ENCODE measurements at regions not wholly inside any gene's neighbourhood (a gene's known extent, or its start where the extent isn't known, plus 50 kb on each side); places are given as distances from the start of the nearest gene placed in this dataset.

DNA sequence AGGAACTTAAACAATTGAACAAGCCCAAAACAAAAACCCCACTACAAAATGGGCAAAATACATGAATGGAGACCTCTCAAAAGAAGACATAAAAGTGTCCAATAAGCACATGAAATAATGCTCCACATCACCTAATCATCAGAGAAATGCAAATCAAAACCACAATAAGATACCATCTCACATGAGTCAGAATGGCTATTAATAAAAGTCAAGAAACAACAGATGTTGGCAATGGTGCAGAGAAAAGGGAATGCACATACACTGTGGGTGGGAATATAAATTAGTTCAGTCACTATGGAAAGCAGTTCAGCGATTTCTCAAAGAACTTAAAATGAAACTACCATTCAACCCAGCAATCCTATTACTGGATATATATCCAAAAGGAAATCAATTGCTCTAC lies 337.4 kb upstream of the GRIA1 start:
- TF ChIP-seq, protein P1, sequence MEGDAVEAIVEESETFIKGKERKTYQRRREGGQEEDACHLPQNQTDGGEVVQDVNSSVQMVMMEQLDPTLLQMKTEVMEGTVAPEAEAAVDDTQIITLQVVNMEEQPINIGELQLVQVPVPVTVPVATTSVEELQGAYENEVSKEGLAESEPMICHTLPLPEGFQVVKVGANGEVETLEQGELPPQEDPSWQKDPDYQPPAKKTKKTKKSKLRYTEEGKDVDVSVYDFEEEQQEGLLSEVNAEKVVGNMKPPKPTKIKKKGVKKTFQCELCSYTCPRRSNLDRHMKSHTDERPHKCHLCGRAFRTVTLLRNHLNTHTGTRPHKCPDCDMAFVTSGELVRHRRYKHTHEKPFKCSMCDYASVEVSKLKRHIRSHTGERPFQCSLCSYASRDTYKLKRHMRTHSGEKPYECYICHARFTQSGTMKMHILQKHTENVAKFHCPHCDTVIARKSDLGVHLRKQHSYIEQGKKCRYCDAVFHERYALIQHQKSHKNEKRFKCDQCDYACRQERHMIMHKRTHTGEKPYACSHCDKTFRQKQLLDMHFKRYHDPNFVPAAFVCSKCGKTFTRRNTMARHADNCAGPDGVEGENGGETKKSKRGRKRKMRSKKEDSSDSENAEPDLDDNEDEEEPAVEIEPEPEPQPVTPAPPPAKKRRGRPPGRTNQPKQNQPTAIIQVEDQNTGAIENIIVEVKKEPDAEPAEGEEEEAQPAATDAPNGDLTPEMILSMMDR (IDR thresholded peaks at IDR 0.05), result no peak
- no peak for TF ChIP-seq POLR2A (IDR thresholded peaks at IDR 0.05)

All from right lobe of liver (tissue), 4 donors.